ENCODE measurements at regions not wholly inside any gene's neighbourhood (a gene's known extent, or its start where the extent isn't known, plus 50 kb on each side); places are given as distances from the start of the nearest gene placed in this dataset.

DNA sequence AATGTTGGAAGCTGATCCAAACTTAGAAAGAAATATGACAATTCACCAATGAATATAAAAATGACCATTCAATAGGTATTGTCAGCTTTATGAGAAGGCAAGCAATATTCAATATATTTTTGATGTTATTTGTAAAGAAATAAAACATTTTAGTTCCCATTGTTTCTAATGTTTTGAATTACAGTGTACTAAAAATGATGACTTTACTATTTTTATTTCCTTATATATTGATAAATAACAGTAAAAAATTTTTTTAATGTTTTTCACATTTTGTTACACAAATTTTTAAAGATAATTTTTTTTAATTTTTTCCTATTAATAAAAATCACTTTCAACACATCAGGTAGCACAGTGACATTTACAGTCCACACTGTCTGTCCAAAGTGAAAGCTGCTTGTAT lies 565.5 kb upstream of the FAM241A start:
- no peak for TF ChIP-seq POLR2A (IDR thresholded peaks at IDR 0.05)
- no peak for TF ChIP-seq CTCF (IDR thresholded peaks at IDR 0.05)
